ENCODE measurements at regions not wholly inside any gene's neighbourhood (a gene's known extent, or its start where the extent isn't known, plus 50 kb on each side); places are given as distances from the start of the nearest gene placed in this dataset.

- Histone ChIP-seq H3K27me3 (ENCODE audit: insufficient read depth, low read depth) (no peaks in the 10 kb centered on the region), H3K4me3 (IDR thresholded peaks at IDR 0.05; ENCODE audit: insufficient read depth, low read depth, low read length) (no peak overlapping the region), H3K4me2 (no peak overlapping the region), H3K9ac (no peak overlapping the region), H4K20me1 (ENCODE audit: insufficient read depth) (no peaks in the 10 kb centered on the region), H2AFZ (ENCODE audit: low read depth) (no peak overlapping the region), H3K79me2 (ENCODE audit: insufficient read depth, low read depth) (no peaks in the 10 kb centered on the region), H3K36me3 (ENCODE audit: insufficient read depth) (no peaks in the 10 kb centered on the region), H3K27ac (no peak overlapping the region), H3K4me1 (ENCODE audit: low read depth, poor library complexity, severe bottlenecking) (no peaks in the 10 kb centered on the region)
- no peak for TF ChIP-seq CTCF (conservative IDR thresholded peaks at IDR 0.05; ENCODE audit: low read depth, low read length)
Observed at GRCh38 chr6:86722131-86722530, 215.2 kb upstream of the HTR1E start.

- Histone ChIP-seq H2AFZ (ENCODE audit: low read depth) (no peak overlapping the region), H3K27ac (no peak overlapping the region), H3K4me3 (IDR thresholded peaks at IDR 0.05; ENCODE audit: insufficient read depth, low read depth, low read length) (no peak overlapping the region), H3K36me3 (ENCODE audit: insufficient read depth) (no peaks in the 10 kb centered on the region), H3K9ac (no peak overlapping the region), H3K4me1 (ENCODE audit: low read depth, poor library complexity, severe bottlenecking) (no peaks in the 10 kb centered on the region), H3K79me2 (ENCODE audit: insufficient read depth, low read depth) (no peaks in the 10 kb centered on the region), H3K4me2 (no peak overlapping the region), H3K27me3 (ENCODE audit: insufficient read depth, low read depth) (no peaks in the 10 kb centered on the region), H4K20me1 (ENCODE audit: insufficient read depth) (no peaks in the 10 kb centered on the region)
- no peak for TF ChIP-seq CTCF (conservative IDR thresholded peaks at IDR 0.05; ENCODE audit: low read depth, low read length)
Observed at GRCh38 chr6:86715676-86716075, 221.7 kb upstream of the HTR1E start.

GRCh38 chr6:86712039-86712438, 225.3 kb upstream of the HTR1E start:
- no peak overlapping the region for H3K4me2 ChIP-seq
- H4K20me1 ChIP-seq (ENCODE audit: insufficient read depth), result no peaks in the 10 kb centered on the region
- H3K4me1 ChIP-seq (ENCODE audit: low read depth, poor library complexity, severe bottlenecking), result no peaks in the 10 kb centered on the region
- no peak overlapping the region for H2AFZ ChIP-seq (ENCODE audit: low read depth)
- no peaks in the 10 kb centered on the region for H3K79me2 ChIP-seq (ENCODE audit: insufficient read depth, low read depth)
- no peaks in the 10 kb centered on the region for H3K27me3 ChIP-seq (ENCODE audit: insufficient read depth, low read depth)
- TF ChIP-seq CTCF (conservative IDR thresholded peaks at IDR 0.05; ENCODE audit: low read depth, low read length), result no peak
- no peaks in the 10 kb centered on the region for H3K36me3 ChIP-seq (ENCODE audit: insufficient read depth)
- no peak overlapping the region for H3K27ac ChIP-seq
- no peak overlapping the region for H3K9ac ChIP-seq
- no peak overlapping the region for H3K4me3 ChIP-seq (IDR thresholded peaks at IDR 0.05; ENCODE audit: insufficient read depth, low read depth, low read length)

GRCh38 chr6:86707545-86708120, 229.7 kb upstream of the HTR1E start:
- Histone ChIP-seq H3K9ac (no peak overlapping the region), H3K4me3 (IDR thresholded peaks at IDR 0.05; ENCODE audit: insufficient read depth, low read depth, low read length) (no peak overlapping the region), H3K36me3 (ENCODE audit: insufficient read depth) (no peaks in the 10 kb centered on the region), H3K27me3 (ENCODE audit: insufficient read depth, low read depth) (no peaks in the 10 kb centered on the region), H3K4me2 (no peak overlapping the region), H3K27ac (no peak overlapping the region), H2AFZ (ENCODE audit: low read depth) (no peak overlapping the region), H3K4me1 (ENCODE audit: low read depth, poor library complexity, severe bottlenecking) (no peaks in the 10 kb centered on the region), H3K79me2 (ENCODE audit: insufficient read depth, low read depth) (no peaks in the 10 kb centered on the region), H4K20me1 (ENCODE audit: insufficient read depth) (no peaks in the 10 kb centered on the region)
- no peak for TF ChIP-seq CTCF (conservative IDR thresholded peaks at IDR 0.05; ENCODE audit: low read depth, low read length)

Data from KMS-11 (cell line).